Choroid plexus epithelial cell (primary cell): ENCODE measurements at regions not wholly inside any gene's neighbourhood (a gene's known extent, or its start where the extent isn't known, plus 50 kb on each side); places are given as distances from the start of the nearest gene placed in this dataset.

ENCODE experiments used
- DNase-seq: peaks from one replicate; pipeline ENCODE4 v3.0.0-alpha.2; 2010; ENCODE audit warnings: low read depth
- H3K4me3 ChIP-seq: 2 replicates; pipeline ENCODE4 v1.5.1; 2011; ENCODE audit warnings: low read depth, mild to moderate bottlenecking, control low read depth, low read length, moderate library complexity
- CTCF ChIP-seq: conservative IDR thresholded peaks from 2 replicates; pipeline ENCODE4 v1.5.1; 2011; ENCODE audit warnings: low read depth, mild to moderate bottlenecking, control low read depth, inconsistent platforms, low read length, moderate library complexity

GRCh38 chr18:76594966-76595365 is 99.9 kb upstream of the ZNF516 start:
- no peak for TF ChIP-seq CTCF
- DNase-seq: no peak

DNA sequence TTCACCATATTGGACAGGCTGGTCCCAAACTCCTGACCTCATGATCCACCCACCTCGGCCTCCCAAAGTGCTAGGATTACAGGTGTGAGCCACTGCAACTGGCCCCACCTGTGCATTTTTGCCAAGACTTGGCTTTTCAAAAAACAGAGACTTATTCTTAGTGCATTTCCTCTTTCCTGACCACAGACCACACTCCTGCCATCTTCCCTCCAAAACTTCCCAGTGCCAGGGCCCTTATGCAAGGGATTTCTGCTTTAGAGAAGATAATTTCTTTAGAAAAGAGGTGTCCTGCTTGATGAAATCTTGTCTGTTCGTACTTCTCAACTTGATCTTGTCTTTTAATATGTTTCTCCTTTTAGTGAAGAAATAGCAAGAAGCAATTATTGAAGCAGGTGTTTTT is 98.8 kb upstream of the ZNF516 start:
- DNase-seq: no peak
- H3K4me3 ChIP-seq: no peak overlapping the region
- TF ChIP-seq CTCF: no peak

More at GRCh38 chr18:76594966-76595365, 99.9 kb upstream of the ZNF516 start:
- H3K4me3 ChIP-seq: no peak overlapping the region

DNA sequence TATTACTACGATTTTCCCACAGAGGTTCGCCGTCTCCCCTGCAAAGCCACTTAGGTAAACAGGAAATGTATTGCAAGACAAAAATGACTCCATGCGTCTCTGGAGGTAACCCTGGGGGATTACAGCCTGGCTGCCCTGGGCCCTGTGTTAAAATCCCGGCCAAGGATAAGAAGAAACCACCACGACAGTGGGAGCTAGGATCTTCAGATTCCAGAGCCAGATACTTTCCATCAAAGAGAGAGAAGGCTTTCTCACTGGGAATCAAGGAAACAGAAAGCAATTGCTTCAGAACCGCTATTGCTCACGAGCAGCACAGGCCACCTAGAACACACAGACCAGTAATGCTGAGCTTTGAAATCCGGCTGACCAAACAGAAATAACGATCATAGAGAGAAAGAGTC is 97.9 kb upstream of the ZNF516 start:
- TF ChIP-seq CTCF: peak; percentile 8
- H3K4me3 ChIP-seq: peak overlapping the region; percentile 7
- DNase-seq: peak; percentile 57

DNA sequence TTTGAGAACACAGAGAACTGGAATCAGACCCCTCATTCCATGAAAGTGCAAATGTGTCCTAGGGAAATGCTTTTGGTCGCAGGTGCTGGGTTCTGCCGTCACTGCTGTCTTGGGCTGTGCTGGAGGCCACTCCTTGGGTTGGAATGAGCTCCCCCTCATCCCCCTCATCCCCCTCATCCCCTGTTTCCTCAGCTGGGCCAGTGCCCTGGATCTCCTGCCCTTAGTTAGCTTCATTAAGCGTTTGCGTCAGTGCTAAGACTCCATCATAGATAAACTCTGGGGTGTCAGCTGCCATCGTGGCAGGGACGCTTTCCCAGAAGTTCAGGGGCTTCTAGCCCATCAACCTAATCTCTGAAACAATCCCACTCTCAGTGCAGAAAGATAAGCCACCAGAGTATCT is 97.1 kb upstream of the ZNF516 start:
- no peak for TF ChIP-seq CTCF
- no peak for DNase-seq
- no peak overlapping the region for H3K4me3 ChIP-seq

GRCh38 chr18:76589866-76590265 is 94.8 kb upstream of the ZNF516 start:
- DNase-seq: no peak
- no peak for TF ChIP-seq CTCF
- no peak overlapping the region for H3K4me3 ChIP-seq

GRCh38 chr18:76589316-76589715 is 94.3 kb upstream of the ZNF516 start:
- no peak for TF ChIP-seq CTCF
- no peak for DNase-seq
- H3K4me3 ChIP-seq: no peak overlapping the region

- no peak for TF ChIP-seq CTCF
- peak overlapping the region; percentile 32 for H3K4me3 ChIP-seq
- no peak for DNase-seq
These were observed 93.7 kb upstream of the ZNF516 start for GRCh38 chr18:76588601-76589226.
